Parathyroid adenoma (tissue), 2 donors: ENCODE measurements at regions not wholly inside any gene's neighbourhood (a gene's known extent, or its start where the extent isn't known, plus 50 kb on each side); places are given as distances from the start of the nearest gene placed in this dataset.

ENCODE experiments used
- H2AFZ ChIP-seq: fragments of 300-600 bp; sonication (generic); one replicate; pipeline ENCODE4 v1.7.0; 2017; ENCODE audit warnings: antibody characterized with exemption, mild to moderate bottlenecking
- H3K27ac ChIP-seq: fragments of 300-600 bp; sonication (generic); one replicate; pipeline ENCODE4 v1.7.0; 2017
- H3K27me3 ChIP-seq: fragments of 300-600 bp; sonication (generic); one replicate; pipeline ENCODE4 v1.7.0; 2017; ENCODE audit warnings: low read length; ENCODE audit not compliant: control insufficient read depth, insufficient read depth
- H3K36me3 ChIP-seq: fragments of 300-600 bp; sonication (generic); one replicate; pipeline ENCODE4 v1.7.0; 2017; ENCODE audit warnings: low read length; ENCODE audit not compliant: control insufficient read depth, insufficient read depth
- H3K4me1 ChIP-seq: fragments of 300-600 bp; sonication (generic); one replicate; pipeline ENCODE4 v1.7.0; 2017; ENCODE audit warnings: control low read depth
- H3K4me2 ChIP-seq: fragments of 300-600 bp; sonication (generic); one replicate; pipeline ENCODE4 v1.7.0; 2017; ENCODE audit warnings: low read length
- H3K4me3 ChIP-seq: fragments of 300-600 bp; sonication (generic); one replicate; pipeline ENCODE4 v1.7.0; 2017; ENCODE audit warnings: low read depth, low read length
- H3K79me2 ChIP-seq: fragments of 300-600 bp; sonication (generic); one replicate; pipeline ENCODE4 v1.7.0; 2017; ENCODE audit warnings: control low read depth
- H3K9ac ChIP-seq: fragments of 300-600 bp; sonication (generic); one replicate; pipeline ENCODE4 v1.7.0; 2017; ENCODE audit warnings: mild to moderate bottlenecking
- H3K9me3 ChIP-seq: fragments of 300-600 bp; sonication (generic); one replicate; pipeline ENCODE4 v1.7.0; 2017; ENCODE audit warnings: low read length; ENCODE audit not compliant: control insufficient read depth
- TF ChIP-seq, protein P1 (sequence below): fragments of 300-600 bp; sonication (generic); IDR thresholded peaks from one replicate; pipeline ENCODE4 v1.7.0; 2017; ENCODE audit warnings: antibody characterized with exemption, mild to moderate bottlenecking
- donor health status: primary hyperparathyroidism.

GRCh38 chr18:73662421-73662820 is 485.2 kb downstream of the FBXO15 start:
- H3K36me3 ChIP-seq: no peaks in the 10 kb centered on the region
- H3K4me3 ChIP-seq: no peak overlapping the region
- no peaks in the 10 kb centered on the region for H3K4me1 ChIP-seq
- H3K27ac ChIP-seq: no peak overlapping the region
- TF ChIP-seq, protein P1, sequence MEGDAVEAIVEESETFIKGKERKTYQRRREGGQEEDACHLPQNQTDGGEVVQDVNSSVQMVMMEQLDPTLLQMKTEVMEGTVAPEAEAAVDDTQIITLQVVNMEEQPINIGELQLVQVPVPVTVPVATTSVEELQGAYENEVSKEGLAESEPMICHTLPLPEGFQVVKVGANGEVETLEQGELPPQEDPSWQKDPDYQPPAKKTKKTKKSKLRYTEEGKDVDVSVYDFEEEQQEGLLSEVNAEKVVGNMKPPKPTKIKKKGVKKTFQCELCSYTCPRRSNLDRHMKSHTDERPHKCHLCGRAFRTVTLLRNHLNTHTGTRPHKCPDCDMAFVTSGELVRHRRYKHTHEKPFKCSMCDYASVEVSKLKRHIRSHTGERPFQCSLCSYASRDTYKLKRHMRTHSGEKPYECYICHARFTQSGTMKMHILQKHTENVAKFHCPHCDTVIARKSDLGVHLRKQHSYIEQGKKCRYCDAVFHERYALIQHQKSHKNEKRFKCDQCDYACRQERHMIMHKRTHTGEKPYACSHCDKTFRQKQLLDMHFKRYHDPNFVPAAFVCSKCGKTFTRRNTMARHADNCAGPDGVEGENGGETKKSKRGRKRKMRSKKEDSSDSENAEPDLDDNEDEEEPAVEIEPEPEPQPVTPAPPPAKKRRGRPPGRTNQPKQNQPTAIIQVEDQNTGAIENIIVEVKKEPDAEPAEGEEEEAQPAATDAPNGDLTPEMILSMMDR: no peak
- H3K9me3 ChIP-seq: no peaks in the 10 kb centered on the region
- no peaks in the 10 kb centered on the region for H3K79me2 ChIP-seq
- H3K4me2 ChIP-seq: no peak overlapping the region
- no peak overlapping the region for H3K9ac ChIP-seq
- no peaks in the 10 kb centered on the region for H3K27me3 ChIP-seq
- no peak overlapping the region for H2AFZ ChIP-seq

DNA sequence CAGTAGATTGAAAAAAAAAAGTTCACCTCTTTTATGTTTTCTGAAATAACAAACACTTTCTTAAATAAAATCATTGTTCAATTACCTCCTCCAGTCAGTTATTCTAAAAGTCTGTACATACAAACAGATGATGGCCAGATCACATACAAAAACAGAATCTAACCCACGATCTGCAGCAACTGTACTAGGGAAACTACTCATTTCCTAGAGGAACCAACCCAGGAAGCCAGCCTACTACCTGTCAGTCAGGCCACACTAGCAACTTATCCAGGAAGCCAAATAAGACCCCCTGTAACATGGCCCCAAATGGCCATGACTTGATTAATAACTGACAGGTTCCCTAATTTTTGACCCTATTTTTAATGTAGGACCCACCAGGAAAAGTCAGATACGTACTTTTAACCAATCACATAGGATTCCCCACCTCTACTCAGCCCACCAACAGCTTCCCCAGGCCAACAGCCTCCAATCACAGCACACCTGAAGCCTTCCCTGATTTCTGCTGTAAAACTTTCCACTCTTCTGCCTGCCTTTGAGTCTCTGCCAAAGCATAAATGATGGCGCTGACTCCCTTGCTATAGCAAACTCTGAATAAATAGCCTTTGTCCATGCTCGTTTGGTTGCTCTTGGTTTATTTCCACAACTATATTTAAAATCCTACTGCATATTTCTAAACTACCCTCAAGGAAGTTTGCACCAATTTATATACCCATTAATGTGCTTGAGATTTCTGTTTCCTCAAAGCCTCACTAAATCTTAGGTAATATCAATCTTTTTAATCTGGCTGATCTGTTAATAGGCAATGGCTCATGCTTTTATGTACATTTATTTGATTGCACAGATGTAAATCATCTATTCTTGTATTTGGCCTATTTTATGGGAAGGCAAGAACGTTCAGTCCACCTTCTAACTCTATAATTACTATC is 486.4 kb downstream of the FBXO15 start:
- H3K9me3 ChIP-seq: no peaks in the 10 kb centered on the region
- TF ChIP-seq, protein P1: no peak
- no peaks in the 10 kb centered on the region for H3K27me3 ChIP-seq

GRCh38 chr18:73656691-73657090 is 490.9 kb downstream of the FBXO15 start:
- Histone ChIP-seq H3K27me3 (no peaks in the 10 kb centered on the region), H3K9ac (no peak overlapping the region), H3K4me1 (no peaks in the 10 kb centered on the region), H3K79me2 (no peaks in the 10 kb centered on the region), H3K36me3 (no peaks in the 10 kb centered on the region), H3K27ac (no peak overlapping the region), H3K4me3 (no peak overlapping the region), H3K4me2 (no peak overlapping the region), H2AFZ (no peak overlapping the region), H3K9me3 (no peaks in the 10 kb centered on the region)
- TF ChIP-seq, protein P1: no peak

More for the DNA sequence above, 486.4 kb downstream of the FBXO15 start:
- no peak overlapping the region for H3K4me2 ChIP-seq
- H3K4me3 ChIP-seq: no peak overlapping the region
- no peaks in the 10 kb centered on the region for H3K79me2 ChIP-seq
- H3K4me1 ChIP-seq: no peaks in the 10 kb centered on the region
- no peak overlapping the region for H2AFZ ChIP-seq
- H3K9ac ChIP-seq: no peak overlapping the region
- H3K36me3 ChIP-seq: no peaks in the 10 kb centered on the region
- H3K27ac ChIP-seq: no peak overlapping the region

DNA sequence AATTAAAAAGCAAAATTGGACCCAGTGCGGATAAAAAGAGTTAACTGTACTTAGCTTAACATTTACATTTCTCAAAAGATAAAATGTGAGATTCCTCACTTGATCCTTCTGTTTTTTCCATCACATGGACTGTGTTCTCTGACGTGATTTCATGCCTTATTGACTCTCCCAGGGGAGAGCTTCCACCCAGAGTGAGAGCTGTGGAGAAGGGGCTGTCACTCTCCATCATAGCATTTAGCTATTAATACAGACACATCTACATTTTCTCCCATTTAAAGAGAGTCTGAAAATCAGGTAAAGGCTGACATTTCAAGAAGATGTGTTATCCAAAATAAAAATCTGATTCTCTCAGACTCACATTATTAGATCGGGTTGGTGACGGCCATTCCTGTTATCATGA is 493.8 kb downstream of the FBXO15 start:
- Histone ChIP-seq H3K36me3 (no peaks in the 10 kb centered on the region), H3K27me3 (no peaks in the 10 kb centered on the region), H3K79me2 (no peaks in the 10 kb centered on the region), H3K9me3 (no peaks in the 10 kb centered on the region), H3K4me2 (no peak overlapping the region), H3K9ac (no peak overlapping the region), H3K4me3 (no peak overlapping the region), H3K27ac (no peak overlapping the region), H2AFZ (no peak overlapping the region), H3K4me1 (no peaks in the 10 kb centered on the region)
- TF ChIP-seq, protein P1: no peak

DNA sequence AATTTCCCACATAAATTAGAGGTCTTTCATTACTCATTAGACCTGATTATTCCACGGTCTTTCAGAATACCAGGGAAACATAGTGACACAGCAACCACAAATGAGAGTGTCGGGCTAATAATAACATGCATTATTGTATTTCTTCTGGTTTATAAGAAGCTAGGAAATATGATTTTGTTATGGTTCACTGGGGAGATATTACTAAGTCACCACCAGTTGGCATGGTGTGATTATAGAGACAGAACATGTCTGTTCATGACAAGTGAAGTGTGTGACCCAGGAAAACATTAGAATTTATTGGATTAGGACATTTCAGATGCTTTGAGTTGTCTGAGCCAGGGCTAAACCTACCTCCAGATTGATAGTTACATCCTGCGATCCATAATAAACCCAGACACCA is 494.4 kb downstream of the FBXO15 start:
- Histone ChIP-seq H3K9ac (no peak overlapping the region), H3K36me3 (no peaks in the 10 kb centered on the region), H3K79me2 (no peaks in the 10 kb centered on the region), H3K4me2 (no peak overlapping the region), H3K27me3 (no peaks in the 10 kb centered on the region), H2AFZ (no peak overlapping the region), H3K4me1 (no peaks in the 10 kb centered on the region), H3K4me3 (no peak overlapping the region), H3K27ac (no peak overlapping the region), H3K9me3 (no peaks in the 10 kb centered on the region)
- TF ChIP-seq, protein P1: no peak
